DMS114 treated with DMSO at 0.1 percent for 48 hours (cell line): ENCODE measurements at regions not wholly inside any gene's neighbourhood (a gene's known extent, or its start where the extent isn't known, plus 50 kb on each side); places are given as distances from the start of the nearest gene placed in this dataset.
"Not testable (repeated sequence)": the region's sequence is repeated elsewhere in the genome, so short reads cannot be mapped to it uniquely, and the experiment has no call there.

Experiments used
- DNase-seq: peaks from one replicate; lab custom pipeline; 2025; ENCODE audit not compliant: unreplicated experiment; lab: John Stamatoyannopoulos, UW

DNA sequence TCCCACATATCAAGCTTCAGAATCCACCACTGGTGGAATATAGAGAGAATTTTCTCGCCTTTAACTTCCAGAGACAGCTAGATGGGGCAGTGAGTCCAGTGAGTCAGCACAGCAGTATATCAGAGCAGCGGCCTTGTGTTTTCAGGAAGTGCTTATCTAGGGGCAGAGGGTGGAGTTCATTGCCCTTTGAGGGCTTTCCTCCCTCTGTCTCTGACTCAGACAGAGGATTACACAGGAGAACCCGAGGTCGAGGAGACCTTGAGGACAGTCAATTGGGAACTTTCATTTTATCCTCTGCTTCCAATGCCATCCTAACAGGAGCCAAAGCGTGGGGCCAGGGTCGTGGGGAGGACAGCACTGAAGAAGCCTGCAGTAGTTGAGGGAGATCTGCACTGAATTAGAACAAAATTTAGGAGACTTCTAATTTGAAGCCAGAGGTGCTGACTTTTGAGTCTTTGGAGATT lies 109.6 kb upstream of the UMPS start:
- DNase-seq: no peak

DNA sequence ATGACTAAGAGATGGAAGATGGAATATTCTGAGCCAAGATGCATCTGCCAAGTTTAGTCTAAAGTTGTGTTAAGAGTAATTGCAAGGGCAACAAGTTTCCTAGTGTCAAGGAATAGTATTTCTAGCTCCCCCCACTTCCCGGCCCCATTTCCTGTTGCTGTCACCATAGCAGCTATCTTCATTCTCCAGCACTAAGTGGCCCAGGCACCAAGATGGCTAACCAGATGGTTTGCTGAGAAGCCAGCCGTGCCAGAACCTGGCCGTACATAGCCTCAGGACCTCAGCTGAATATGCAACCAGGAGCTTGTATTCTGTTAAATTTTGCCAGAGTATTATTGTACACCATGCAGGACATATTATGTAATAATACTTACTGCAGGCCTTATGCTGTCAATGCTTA lies 108.8 kb upstream of the UMPS start:
- DNase-seq: no peak

DNA sequence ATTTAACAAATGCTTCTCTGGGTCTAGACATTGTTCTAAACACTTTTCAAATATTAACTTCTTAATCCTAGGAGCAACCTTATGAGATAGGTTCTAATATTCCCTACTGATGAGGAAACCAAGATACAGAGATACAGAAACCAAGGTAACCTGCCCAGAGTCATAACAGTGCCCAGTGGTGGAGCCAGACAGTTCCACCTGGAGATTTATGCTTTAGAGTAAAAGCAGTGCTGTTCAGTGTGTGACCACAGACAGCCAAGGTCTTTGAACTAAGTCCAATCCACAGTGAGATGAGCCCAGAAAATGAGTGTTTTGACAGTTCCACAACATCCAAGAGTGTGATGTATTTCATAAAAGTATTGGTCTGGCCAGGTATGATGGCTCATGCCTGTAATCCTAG lies 105.2 kb upstream of the UMPS start:
- no peak for DNase-seq

DNA sequence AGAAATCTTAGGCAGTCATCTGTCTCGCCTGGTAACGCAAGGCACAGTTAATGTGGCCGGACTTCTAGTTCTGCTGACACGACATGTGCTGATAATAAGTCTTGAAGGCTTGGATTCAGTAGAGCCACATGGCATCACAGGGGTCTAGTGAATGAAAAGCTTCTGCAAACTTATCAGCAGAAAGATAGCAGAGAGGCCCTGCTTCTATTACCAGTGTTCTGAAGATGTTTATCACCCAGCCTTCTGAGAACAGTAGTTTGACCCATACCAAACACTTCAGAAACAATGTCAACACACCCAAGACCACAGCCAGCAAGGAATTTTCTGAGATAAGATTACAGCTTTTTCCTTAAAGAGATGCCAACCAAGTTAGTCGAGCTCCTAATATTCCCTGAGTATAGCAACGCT lies 102.7 kb upstream of the UMPS start:
- no peak for DNase-seq

DNA sequence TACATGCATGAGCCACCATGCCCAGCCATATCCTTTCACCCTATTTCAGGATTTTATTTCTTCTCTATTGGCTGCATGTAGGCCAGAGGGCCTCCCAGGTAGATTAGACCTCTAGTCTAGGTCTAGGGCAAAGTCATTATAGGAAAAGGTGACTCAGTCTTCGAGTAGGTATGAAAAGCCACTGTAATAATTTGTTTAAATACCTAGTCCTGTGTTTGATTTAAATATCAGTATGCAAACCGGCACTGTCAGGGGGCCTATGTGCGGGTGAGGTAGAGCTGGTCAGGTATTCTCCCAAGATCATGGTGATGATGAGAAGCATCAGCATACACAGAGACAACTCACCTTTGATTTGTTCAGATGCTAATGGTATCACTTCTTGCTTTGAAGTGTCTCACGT lies 101.4 kb upstream of the UMPS start:
- DNase-seq: no peak

DNA sequence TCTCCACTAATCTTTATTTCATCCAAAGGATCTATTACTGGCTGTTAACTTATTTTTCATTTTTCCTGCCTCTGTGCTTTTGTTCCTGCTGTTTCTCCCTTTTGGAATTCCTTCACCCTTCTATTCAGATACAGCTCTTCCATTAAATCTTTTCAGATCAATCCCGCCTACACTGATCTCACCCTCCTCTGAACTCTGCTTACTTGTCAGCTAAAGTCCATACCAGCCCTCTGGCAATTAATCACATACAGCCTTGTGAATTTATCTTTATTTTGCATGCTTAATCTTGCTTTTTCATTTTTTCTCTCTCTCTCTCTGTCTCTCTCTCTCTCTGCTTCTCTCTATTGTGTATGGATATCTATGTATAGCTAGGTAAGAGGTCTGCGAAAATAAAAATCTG lies 100.8 kb upstream of the UMPS start:
- no peak for DNase-seq

DNA sequence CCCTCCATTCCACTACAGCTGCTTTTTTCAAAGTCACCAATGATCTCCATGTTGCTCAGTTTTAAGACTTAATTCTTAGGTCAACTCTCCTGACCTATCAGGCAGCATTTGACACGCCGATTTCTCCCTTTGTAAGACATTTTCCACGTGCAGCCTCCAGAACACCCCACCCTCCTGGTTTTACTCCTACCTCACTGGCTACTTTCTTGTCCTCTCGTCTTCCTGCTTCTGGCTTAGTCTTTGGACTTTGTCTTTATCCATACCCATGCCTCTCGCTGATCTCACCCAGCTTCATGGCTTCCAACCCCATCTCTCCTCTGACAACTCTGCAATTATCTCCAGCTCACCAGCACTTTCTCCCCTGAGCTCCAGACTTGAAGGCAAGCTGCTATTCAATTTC lies 99.3 kb upstream of the UMPS start:
- DNase-seq: no peak

DNA sequence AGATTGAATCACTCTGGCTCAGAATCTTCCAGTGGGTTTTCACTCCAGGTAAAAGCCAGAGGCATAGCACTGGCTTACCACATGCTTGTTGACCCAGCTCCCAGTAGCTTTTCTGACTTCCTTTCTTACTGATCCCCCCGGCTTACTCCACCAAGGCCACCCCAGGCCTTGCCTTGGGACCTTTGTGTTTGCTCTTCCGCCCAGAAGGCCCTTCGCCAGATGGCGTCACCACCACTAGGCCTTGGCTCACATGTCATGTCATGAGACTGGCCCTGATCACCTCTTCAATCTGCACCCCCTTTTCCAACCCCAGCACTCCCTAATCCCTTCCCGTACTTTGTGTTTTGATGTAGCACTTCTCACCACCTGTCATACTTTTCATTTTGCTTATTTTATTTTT lies 98.5 kb upstream of the UMPS start:
- DNase-seq: no peak

DNA sequence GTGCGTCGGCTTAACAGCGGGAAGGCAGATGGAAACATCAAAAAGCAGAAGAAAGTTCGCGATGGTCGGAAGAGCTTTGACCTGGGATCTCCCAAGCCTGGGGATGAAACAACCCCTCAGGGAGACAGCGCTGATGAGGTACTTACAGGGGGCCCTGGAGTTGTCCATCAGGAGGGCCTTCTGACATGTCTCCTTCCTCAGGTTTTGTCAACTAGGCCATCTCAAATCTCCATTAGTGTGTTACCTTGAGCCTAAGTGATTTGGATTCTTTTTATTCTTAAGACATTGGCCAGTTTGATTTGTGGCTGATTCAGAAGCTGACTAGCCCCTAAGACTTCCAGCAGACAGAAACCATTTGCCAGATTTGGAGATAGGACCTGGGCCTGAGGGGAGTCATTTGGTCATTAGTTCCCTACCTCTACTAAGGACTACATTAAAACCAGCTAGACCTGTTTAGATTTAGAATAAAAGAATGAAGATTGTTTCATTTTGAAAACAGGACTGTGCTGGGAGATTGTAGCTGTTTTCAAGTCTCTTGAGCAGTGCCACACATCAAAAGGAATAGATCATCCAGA lies 97.6 kb upstream of the UMPS start:
- no peak for DNase-seq

DNA sequence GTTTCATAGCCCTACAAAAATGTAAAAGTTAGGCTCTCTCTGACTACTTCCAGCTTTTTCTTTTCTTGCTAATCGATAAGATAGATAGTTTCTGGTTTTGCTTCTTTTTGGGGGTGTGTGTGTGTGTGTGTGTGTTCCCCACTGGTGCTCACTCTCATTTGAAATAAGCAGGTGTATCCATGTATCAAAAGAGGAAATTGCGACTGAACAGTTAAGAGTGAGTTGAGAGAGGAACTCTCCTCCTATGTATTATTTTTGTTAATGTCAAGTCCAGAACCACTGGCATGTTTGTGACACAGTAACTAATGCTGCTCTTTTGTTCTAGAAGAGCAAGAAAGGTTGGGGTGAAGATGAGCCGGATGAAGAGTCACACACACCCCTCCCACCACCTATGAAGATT lies 96.7 kb upstream of the UMPS start:
- no peak for DNase-seq

DNA sequence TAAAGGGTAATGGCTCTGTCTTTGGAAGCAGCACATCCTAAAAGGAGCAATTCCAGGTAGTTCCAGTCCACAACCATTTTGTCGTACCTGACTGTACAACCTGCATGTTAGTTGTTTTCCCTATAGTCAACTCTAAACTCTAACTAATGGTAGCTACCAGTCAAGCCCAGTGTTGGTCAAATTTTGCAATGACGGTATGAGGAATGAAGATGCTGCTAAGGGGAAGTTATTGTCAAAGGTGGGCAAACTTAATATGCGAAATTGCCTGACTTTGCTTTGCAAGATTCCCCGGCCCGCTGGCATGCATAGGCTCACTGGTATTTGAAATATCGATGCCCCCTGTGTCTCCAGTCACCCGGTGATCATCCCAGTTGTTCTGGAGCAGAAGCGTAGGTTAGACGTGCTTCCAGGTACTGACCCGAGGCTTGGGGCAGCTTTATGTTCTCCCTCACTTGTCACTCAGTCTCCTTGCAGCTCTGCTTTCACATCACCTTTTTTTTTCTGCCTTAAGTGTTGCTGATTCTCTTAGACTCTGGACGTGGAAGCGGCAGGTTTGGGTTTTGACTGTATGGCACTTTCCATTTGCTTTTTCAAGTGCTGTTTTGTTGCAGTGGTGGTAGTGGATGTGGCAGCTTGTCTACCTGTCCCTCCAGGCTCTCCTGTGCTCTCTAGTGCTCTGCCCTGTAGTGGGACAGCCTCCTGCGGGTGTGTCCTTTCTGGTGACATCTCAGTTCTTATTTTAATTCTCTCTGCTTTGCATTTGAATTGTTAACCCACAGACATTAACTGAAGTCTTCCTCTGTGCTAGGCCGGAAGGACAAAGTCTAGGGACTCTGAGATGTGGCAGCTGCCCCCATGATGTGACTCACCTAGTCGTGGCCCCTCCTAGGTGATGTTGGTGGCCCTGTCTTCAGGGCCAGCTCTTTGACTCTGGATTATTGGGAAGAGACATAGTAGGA lies 95.8 kb upstream of the UMPS start:
- no peak for DNase-seq

DNA sequence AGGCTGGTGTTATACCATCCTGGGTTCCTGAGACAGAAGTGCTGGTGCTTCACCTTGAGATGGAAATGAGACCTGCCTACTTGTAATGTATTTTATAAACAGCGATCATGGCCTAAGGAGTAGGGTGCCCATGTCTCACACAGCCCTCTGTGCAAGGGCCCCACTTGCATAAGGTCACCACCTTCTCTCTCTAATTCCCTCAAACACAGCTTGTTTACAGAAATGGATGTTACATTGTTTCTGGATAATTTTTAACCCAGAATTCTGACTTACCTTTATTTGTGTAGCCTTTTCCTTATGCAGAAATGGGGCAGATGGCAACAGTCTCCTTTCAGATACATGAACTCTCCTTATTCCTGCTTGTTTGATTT lies 95.1 kb upstream of the UMPS start:
- DNase-seq: no peak

DNA sequence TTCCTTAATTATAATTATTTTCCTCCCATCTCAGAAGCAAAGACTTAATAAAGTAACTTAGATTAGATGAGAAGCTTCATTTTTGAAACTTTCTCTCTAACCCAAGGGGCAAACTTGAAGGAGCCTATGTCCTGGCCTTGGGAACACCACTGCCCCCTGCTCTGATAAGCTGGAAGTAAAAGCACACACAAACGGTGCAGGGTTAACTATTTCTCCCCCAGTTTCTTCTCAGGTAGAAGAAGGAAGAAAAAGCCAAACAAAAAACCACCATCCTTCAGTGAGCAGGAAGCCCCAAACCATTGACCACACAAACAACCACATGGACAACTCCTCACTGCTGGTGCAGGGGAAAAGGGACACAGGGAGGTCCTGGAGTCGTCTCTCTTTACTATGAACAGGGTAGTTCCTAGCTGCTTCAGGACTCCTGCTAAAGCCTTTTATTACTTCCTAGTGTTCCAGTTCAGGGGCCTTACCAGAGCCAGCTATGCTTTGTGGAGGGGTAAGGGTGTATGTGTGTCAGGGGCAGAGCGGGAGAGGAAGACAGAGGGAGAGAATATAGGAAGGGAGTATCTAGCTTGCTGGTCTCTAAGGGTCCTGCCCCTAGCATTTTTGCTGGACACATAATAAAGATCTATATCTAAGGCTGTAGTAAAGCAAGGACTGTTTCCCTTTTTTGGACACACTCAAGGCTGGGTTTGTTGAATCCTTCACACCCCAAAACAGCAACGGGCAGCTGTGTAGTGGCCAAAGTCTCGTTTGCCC lies 94.0 kb upstream of the UMPS start:
- DNase-seq: no peak

DNA sequence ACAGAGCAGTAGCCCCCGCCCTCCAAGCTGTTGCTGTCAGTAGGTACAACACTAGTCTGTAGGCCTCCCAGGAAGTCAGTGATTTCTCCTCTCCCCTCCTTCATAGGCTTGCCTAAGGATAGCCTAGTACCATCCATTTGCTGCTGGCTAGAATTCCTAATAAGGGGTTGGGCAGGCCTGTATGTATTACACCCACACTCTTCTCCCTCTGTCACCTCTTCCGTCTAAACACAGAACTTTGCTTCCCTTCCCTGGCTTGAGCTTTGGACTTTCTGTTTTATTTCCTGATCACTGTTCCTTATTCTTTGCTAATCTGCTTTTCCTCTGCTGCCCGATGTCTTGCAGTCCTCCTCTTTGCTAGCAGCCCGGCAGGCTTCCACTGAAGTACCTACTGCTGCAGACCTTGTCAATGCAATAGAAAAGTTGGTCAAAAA lies 93.4 kb upstream of the UMPS start:
- no peak for DNase-seq

DNA sequence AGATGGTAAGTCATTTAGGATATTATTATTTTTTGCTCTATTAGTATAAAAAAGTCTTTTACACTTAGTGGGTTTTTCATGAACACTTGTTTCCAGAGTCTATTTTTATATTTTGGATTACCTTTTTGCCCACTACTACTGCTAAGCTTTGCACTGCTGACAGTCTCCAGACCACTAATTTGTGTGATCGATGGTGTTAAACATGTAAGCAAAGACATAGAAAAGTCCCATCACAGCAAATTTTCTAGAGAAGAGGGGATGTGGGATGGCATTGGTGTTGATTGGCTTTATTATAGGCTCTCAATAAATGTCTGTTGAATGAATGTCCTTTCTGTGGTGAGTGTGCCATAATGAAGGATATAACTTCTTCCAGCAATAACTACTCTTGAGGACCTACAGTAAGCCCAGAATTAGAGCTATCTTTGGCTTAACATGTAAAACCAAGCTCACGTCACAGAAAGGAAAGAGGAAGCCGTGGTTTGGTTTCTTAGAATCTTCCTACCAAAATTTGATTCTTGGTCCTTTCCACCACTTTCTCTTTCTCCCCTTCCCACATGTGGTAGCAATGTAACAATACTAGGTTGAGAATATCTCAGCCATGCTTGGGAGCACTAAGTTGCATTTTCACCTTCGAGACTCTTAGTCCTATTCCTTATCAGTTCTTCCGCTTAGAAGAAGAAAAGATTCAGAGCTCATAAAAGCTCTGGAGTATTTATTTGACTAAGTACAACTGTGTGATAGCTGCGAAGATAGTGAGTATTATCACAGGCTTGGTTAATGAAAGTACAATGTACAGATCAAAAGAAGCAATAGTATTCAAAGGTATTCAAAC lies 90.6 kb upstream of the UMPS start:
- no peak for DNase-seq

DNA sequence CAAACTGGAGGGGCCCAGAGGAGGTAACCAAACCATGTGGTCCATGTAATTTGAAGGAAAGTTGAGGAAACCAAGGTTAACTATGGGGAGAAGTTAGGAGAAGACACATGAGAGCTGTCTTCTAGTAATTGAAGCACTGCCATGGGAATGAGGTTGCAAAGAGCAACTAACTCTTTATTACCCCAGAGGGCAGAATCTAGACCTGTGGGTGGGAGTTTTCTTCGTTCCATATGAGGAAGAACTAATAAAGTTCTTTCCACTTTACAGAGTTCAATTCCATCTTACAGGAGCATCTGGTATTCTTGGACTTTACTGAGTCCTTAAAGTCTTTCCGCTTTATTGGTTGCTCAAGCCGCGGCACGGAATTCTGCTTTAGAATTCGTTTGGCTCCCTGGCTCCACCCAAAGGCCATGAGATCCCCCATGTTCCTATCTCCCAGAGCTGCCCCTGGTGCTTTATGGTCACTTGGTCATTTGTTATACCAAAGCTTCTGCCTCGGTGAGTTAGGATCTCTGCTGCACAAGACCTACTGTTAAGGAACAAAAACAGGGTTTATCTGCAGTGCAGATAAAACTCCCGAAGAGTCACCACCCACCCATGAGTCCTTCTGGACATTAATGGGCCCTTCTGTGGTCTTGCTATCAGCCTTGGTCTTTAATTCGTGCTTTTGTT lies 89.5 kb upstream of the UMPS start:
- no peak for DNase-seq

DNA sequence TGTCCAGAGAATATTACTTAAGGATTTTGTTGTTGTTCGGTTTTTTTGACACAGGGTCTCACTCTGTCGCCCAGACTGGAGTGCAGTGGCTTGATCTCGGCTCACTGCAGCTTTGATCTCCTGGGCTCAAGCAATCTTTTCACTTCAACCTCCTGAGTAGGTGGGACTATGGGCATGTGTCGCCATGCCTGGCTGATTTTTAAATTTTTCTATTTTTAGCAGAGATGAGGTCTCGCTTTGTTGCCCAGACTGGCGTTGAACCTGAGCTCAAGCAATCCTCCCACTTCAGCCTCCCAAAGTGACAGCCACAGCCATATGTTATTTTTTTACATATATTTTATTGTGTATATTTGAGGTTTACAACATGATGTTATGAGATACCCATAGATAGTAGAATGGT lies 86.8 kb upstream of the UMPS start:
- DNase-seq: no peak

DNA sequence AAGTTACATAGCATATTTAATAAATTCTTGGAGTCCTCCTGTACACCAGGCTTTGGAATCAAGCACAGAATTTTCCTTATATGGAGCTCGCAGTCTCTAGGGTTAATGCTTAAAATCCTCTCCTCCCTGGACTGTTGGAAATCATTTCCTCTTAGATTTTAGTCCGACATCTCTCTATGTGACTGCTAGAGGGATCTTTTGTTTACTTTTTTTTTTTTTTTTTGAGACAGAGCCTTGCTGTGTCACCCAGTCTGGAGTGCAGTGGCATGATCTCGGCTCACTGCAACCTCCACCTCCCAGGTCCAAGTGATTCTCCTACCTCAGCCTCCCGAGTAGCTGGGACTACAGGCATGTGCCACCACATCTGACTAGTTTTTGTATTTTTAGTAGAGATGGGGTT lies 84.1 kb upstream of the UMPS start:
- not testable (repeated sequence) for DNase-seq

DNA sequence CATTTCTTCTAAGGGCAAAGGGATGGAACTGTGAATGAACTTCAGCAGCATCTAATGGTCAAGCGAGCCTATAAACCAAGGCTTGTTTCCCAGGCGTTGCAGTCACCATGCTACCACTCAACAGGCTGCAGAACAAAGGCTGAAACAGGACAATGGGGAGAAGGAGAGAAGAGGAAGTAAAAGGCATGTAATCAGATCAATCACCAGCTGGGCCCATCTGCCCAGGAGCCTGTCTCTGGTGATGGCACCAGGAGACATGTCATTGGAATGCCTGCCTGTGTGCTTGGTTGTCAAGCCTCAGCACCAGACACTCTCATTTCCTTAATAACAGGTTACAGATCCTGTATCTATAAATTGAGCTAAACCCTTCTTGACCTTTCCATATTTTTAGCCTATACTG lies 81.7 kb upstream of the UMPS start:
- DNase-seq: no peak

DNA sequence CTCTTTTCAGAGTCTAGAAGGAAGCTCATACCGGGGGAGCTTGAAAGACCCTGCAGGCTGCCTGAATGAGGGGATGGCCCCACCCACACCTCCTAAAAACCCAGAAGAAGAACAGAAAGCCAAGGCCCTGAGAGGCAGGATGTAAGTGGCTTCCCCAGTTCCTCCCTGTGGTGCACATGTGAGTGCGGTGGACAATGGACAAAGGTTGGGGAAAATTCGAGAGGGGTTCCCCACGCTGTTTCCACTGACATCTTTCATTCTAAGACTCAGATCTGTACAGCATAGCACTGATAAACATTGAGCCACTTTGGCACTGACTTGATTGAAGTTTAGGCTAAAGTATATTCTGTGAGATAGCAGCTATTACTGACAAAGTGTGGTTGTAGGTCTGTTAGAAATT lies 79.5 kb upstream of the UMPS start:
- no peak for DNase-seq
